HEK293 (cell line): ENCODE measurements at regions not wholly inside any gene's neighbourhood (a gene's known extent, or its start where the extent isn't known, plus 50 kb on each side); places are given as distances from the start of the nearest gene placed in this dataset.
A peak's percentile ranks its signal among the peaks of the same experiment; 100 is the strongest.

ENCODE experiments used
- CTCF ChIA-PET: fragments of 350-600 bp; formaldehyde crosslinking; extraction: SDS; loops from one replicate; lab custom pipeline; 2021; ENCODE audit warnings: antibody characterized with exemption; lab: Yijun Ruan, JAX
- POLR2A ChIA-PET: fragments of 300-600 bp; formaldehyde crosslinking; extraction: SDS; loops from one replicate; lab custom pipeline; 2020; ENCODE audit warnings: antibody characterized with exemption, inconsistent platforms; lab: Yijun Ruan, JAX
- H3K27ac ChIP-seq: fragments of 200-500 bp; sonication (Bioruptor generic); 2 replicates; pipeline ENCODE4 v1.5.1; 2014; ENCODE audit warnings: low read depth, low read length, control low read depth, inconsistent platforms; ENCODE audit errors: extremely low read depth
- H3K36me3 ChIP-seq, 2 experiments: fragments of 200-500 bp in 1 of 2; sonication (Bioruptor generic) in 1 of 2; 1 replicate in 1 of 2; 2 replicates in 1 of 2; pipeline ENCODE4 v1.5.1; 2014 to 2017; ENCODE audit warnings: inconsistent platforms in 2 of 2, low read length in 2 of 2; ENCODE audit not compliant: control insufficient read depth in 2 of 2, insufficient read depth in 1 of 2
- H3K4me1 ChIP-seq: fragments of 200-500 bp; sonication (Bioruptor generic); 2 replicates; pipeline ENCODE4 v1.5.1; 2014; ENCODE audit warnings: mild to moderate bottlenecking, low read length, inconsistent platforms; ENCODE audit not compliant: control insufficient read depth, insufficient read depth
- H3K4me3 ChIP-seq: 2 replicates; pipeline ENCODE4 v1.5.1; 2011; ENCODE audit warnings: low read depth, mild to moderate bottlenecking, control low read depth, low read length, moderate library complexity
- H3K9me3 ChIP-seq: fragments of 200-500 bp; sonication (Bioruptor generic); 2 replicates; pipeline ENCODE4 v1.5.1; 2014; ENCODE audit warnings: low read depth, low read length, inconsistent platforms; ENCODE audit not compliant: control insufficient read depth, insufficient read depth
- EGR2 ChIP-seq: fragments of 450-650 bp; formaldehyde crosslinking; IDR thresholded peaks from 2 replicates; pipeline ENCODE4 v1.5.1; 2016; ENCODE audit warnings: low read depth, missing biosample characterization, missing genetic modification characterization
- GLI4 ChIP-seq: fragments of 450-650 bp; formaldehyde crosslinking; IDR thresholded peaks from 2 replicates; pipeline ENCODE4 v1.5.1; 2016; ENCODE audit warnings: missing biosample characterization, missing genetic modification characterization
- GLIS1 ChIP-seq: fragments of 450-650 bp; formaldehyde crosslinking; IDR thresholded peaks from 2 replicates; pipeline ENCODE4 v1.5.1; 2016; ENCODE audit warnings: missing biosample characterization, missing genetic modification characterization
- INSM2 ChIP-seq: fragments of 450-650 bp; formaldehyde crosslinking; IDR thresholded peaks from 2 replicates; pipeline ENCODE4 v1.5.1; 2016; ENCODE audit warnings: missing biosample characterization, missing genetic modification characterization
- KLF10 ChIP-seq: fragments of 450-650 bp; IDR thresholded peaks from 2 replicates; pipeline ENCODE4 v1.5.1; 2018; ENCODE audit warnings: missing biosample characterization, mild to moderate bottlenecking, missing genetic modification characterization
- KLF7 ChIP-seq: fragments of 450-650 bp; formaldehyde crosslinking; IDR thresholded peaks from 2 replicates; pipeline ENCODE4 v1.5.1; 2016; ENCODE audit warnings: missing biosample characterization, missing genetic modification characterization, borderline replicate concordance
- OVOL3 ChIP-seq: fragments of 450-650 bp; formaldehyde crosslinking; IDR thresholded peaks from 2 replicates; pipeline ENCODE4 v1.5.1; 2016; ENCODE audit warnings: missing biosample characterization, missing genetic modification characterization
- SP2 ChIP-seq: fragments of 450-650 bp; formaldehyde crosslinking; IDR thresholded peaks from 2 replicates; pipeline ENCODE4 v1.5.1; 2016; ENCODE audit warnings: missing biosample characterization, missing genetic modification characterization
- TSHZ1 ChIP-seq: fragments of 450-650 bp; formaldehyde crosslinking; IDR thresholded peaks from 2 replicates; pipeline ENCODE4 v1.5.1; 2016; ENCODE audit warnings: missing biosample characterization, missing genetic modification characterization, borderline replicate concordance
- ZFHX2 ChIP-seq: fragments of 450-650 bp; formaldehyde crosslinking; conservative IDR thresholded peaks from 2 replicates; pipeline ENCODE4 v1.5.1; 2016; ENCODE audit warnings: missing biosample characterization, missing genetic modification characterization
- ZNF140 ChIP-seq: fragments of 450-650 bp; formaldehyde crosslinking; IDR thresholded peaks from 2 replicates; pipeline ENCODE4 v1.5.1; 2016; ENCODE audit warnings: missing biosample characterization, missing genetic modification characterization
- ZNF157 ChIP-seq: fragments of 450-650 bp; formaldehyde crosslinking; IDR thresholded peaks from 2 replicates; pipeline ENCODE4 v1.5.1; 2016; ENCODE audit warnings: missing biosample characterization, missing genetic modification characterization
- ZNF175 ChIP-seq: fragments of 450-650 bp; formaldehyde crosslinking; IDR thresholded peaks from 2 replicates; pipeline ENCODE4 v1.5.1; 2016; ENCODE audit warnings: missing biosample characterization, missing genetic modification characterization
- ZNF202 ChIP-seq: fragments of 450-650 bp; formaldehyde crosslinking; IDR thresholded peaks from 2 replicates; pipeline ENCODE4 v1.5.1; 2016; ENCODE audit warnings: missing biosample characterization, missing genetic modification characterization, borderline replicate concordance
- ZNF433 ChIP-seq: fragments of 450-650 bp; formaldehyde crosslinking; IDR thresholded peaks from 2 replicates; pipeline ENCODE4 v1.5.1; 2016; ENCODE audit warnings: missing biosample characterization, missing genetic modification characterization, low read depth
- ZNF530 ChIP-seq: fragments of 450-650 bp; formaldehyde crosslinking; IDR thresholded peaks from 2 replicates; pipeline ENCODE4 v1.5.1; 2016; ENCODE audit warnings: low read depth, missing biosample characterization, missing genetic modification characterization
- ZNF561 ChIP-seq: fragments of 450-650 bp; IDR thresholded peaks from 2 replicates; pipeline ENCODE4 v1.5.1; 2018; ENCODE audit warnings: missing biosample characterization, missing genetic modification characterization, borderline replicate concordance
- ZNF626 ChIP-seq: fragments of 450-650 bp; sonication (Bioruptor Pico); formaldehyde crosslinking; IDR thresholded peaks from 2 replicates; pipeline ENCODE4 v1.5.1; 2018; ENCODE audit warnings: missing biosample characterization, missing genetic modification characterization, inconsistent platforms
- ZNF645 ChIP-seq: fragments of 450-650 bp; formaldehyde crosslinking; IDR thresholded peaks from 2 replicates; pipeline ENCODE4; 2016; ENCODE audit warnings: missing biosample characterization, missing genetic modification characterization
- ZNF660 ChIP-seq: fragments of 450-650 bp; IDR thresholded peaks from 2 replicates; pipeline ENCODE4 v1.5.1; 2018; ENCODE audit warnings: missing biosample characterization, mild to moderate bottlenecking, missing genetic modification characterization
- ZNF664 ChIP-seq: fragments of 450-650 bp; formaldehyde crosslinking; IDR thresholded peaks from 2 replicates; pipeline ENCODE4 v1.5.1; 2016; ENCODE audit warnings: missing biosample characterization, missing genetic modification characterization
- ZNF670 ChIP-seq: fragments of 450-650 bp; formaldehyde crosslinking; IDR thresholded peaks from 2 replicates; pipeline ENCODE4 v1.5.1; 2016; ENCODE audit warnings: missing biosample characterization, missing genetic modification characterization, low read depth
- ZNF777 ChIP-seq: fragments of 450-650 bp; formaldehyde crosslinking; IDR thresholded peaks from 2 replicates; pipeline ENCODE4 v1.5.1; 2017; ENCODE audit warnings: missing biosample characterization, missing genetic modification characterization, borderline replicate concordance
- ZSCAN30 ChIP-seq: fragments of 450-650 bp; IDR thresholded peaks from 2 replicates; pipeline ENCODE4 v1.5.1; 2018; ENCODE audit warnings: missing biosample characterization, mild to moderate bottlenecking, missing genetic modification characterization, moderate library complexity

- no peaks in the 10 kb centered on the region for H3K9me3 ChIP-seq
- POLR2A ChIA-PET, result no interaction called here
- TF ChIP-seq ZNF664, result 0 out of 2 replicates have a peak, but pooled peaks have one; percentile 23
- peak; percentile 96 for TF ChIP-seq EGR2 (tag by site-specific recombination)
- no peak for TF ChIP-seq ZNF645 (tag by site-specific recombination)
- TF ChIP-seq ZFHX2, result peak; percentile 88
- CTCF ChIA-PET, result no interaction called here
- H3K36me3 ChIP-seq, result no peaks in the 10 kb centered on the region
- H3K4me3 ChIP-seq, result no peak overlapping the region
- H3K27ac ChIP-seq, result no peak overlapping the region
- H3K4me1 ChIP-seq, result peaks cover 8% of the 10 kb centered on the region
Observed at GRCh38 chr22:26897384-26897783, 240.0 kb downstream of the MIAT start.

GRCh38 chr22:26898946-26899605 lies 241.7 kb downstream of the MIAT start:
- no peaks in the 10 kb centered on the region; the same call in 1 of the 2 replicates for H3K4me1 ChIP-seq
- H3K9me3 ChIP-seq, result no peaks in the 10 kb centered on the region
- ChIA-PET POLR2A (no interaction called here), CTCF (interaction anchor here (0.5 kb wide), 1 partner anchor 26 kb away, joined by 4 read pairs; no protein-coding TSS in a partner anchor)
- no peak overlapping the region for H3K27ac ChIP-seq
- no peak for TF ChIP-seq ZNF561 (tag by site-specific recombination)
- no peak for TF ChIP-seq ZNF777 (tag by site-specific recombination)
- no peak for TF ChIP-seq ZNF670 (tag by site-specific recombination)
- no peak for TF ChIP-seq KLF7 (tag by site-specific recombination)
- no peak for TF ChIP-seq ZSCAN30 (tag by site-specific recombination)
- H3K36me3 ChIP-seq, result no peaks in the 10 kb centered on the region
- H3K4me3 ChIP-seq, result no peak overlapping the region

GRCh38 chr22:26900787-26901186 lies 243.4 kb downstream of the MIAT start:
- POLR2A ChIA-PET, result no interaction called here

More at GRCh38 chr22:26900787-26901186, 243.4 kb downstream of the MIAT start:
- Histone ChIP-seq H3K36me3 (no peaks in the 10 kb centered on the region), H3K4me1 (no peaks in the 10 kb centered on the region), H3K27ac (no peak overlapping the region), H3K9me3 (no peaks in the 10 kb centered on the region), H3K4me3 (no peak overlapping the region)
- TF ChIP-seq ZNF433 (tag by site-specific recombination) (no peak), ZNF202 (tag by site-specific recombination) (no peak), ZNF660 (tag by site-specific recombination) (no peak), ZNF530 (tag by site-specific recombination) (no peak), ZNF140 (tag by site-specific recombination) (no peak), KLF10 (tag by site-specific recombination) (no peak), SP2 (tag by site-specific recombination) (no peak), ZNF157 (tag by site-specific recombination) (no peak), INSM2 (tag by site-specific recombination) (no peak), ZNF175 (tag by site-specific recombination) (no peak), OVOL3 (tag by site-specific recombination) (no peak), TSHZ1 (tag by site-specific recombination) (no peak), GLI4 (no peak), GLIS1 (tag by site-specific recombination) (no peak), ZNF626 (tag by site-specific recombination) (no peak)
- CTCF ChIA-PET, result no interaction called here
